GM12891 (cell line): ENCODE measurements at regions not wholly inside any gene's neighbourhood (a gene's known extent, or its start where the extent isn't known, plus 50 kb on each side); places are given as distances from the start of the nearest gene placed in this dataset.

Experiments
- DNase-seq: peaks from one replicate; pipeline ENCODE4 v3.0.0; 2011; ENCODE audit warnings: low spot score; ENCODE audit not compliant: insufficient read length
- FAIRE-seq: peaks from 2 replicates; lab custom pipeline; 2011; peaks lifted over from hg19 to GRCh38; lab: Jason Lieb, UNC
- PAX5 ChIP-seq: IDR thresholded peaks from 2 replicates; pipeline ENCODE4 v1.6.1; 2011; ENCODE audit warnings: low read length, moderate library complexity, mild to moderate bottlenecking; ENCODE audit not compliant: insufficient read depth, severe bottlenecking
- POLR2A ChIP-seq: IDR thresholded peaks from 2 replicates; pipeline ENCODE4 v1.6.1; 2011; ENCODE audit warnings: low read depth, low read length, control low read depth
- POLR2AphosphoS5 ChIP-seq: IDR thresholded peaks from 2 replicates; pipeline ENCODE4 v1.6.1; 2011; ENCODE audit warnings: low read depth, low read length, control low read depth
- POU2F2 ChIP-seq: IDR thresholded peaks from 2 replicates; pipeline ENCODE4 v1.6.1; 2011; ENCODE audit warnings: low read depth, mild to moderate bottlenecking, control low read depth, low read length, moderate library complexity
- SPI1 ChIP-seq: IDR thresholded peaks from 2 replicates; pipeline ENCODE4 v1.6.1; 2011; ENCODE audit warnings: low read depth, low read length, control low read depth
- TAF1 ChIP-seq: IDR thresholded peaks from 2 replicates; pipeline ENCODE4 v1.6.1; 2011; ENCODE audit warnings: low read depth, low read length, control low read depth

- DNase-seq (no peak), FAIRE-seq (no peak)
- TF ChIP-seq POLR2AphosphoS5 (no peak), PAX5 (no peak), POLR2A (no peak), POU2F2 (no peak), TAF1 (no peak), SPI1 (no peak)
Observed at GRCh38 chr3:117261983-117262421, 552.4 kb downstream of the TUSC7 start.

GRCh38 chr3:117263270-117263669 lies 553.7 kb downstream of the TUSC7 start:
- DNase-seq = no peak
- FAIRE-seq = no peak
- TF ChIP-seq TAF1 (no peak), POU2F2 (no peak), POLR2AphosphoS5 (no peak), SPI1 (no peak), POLR2A (no peak), PAX5 (no peak)

- DNase-seq (no peak), FAIRE-seq (no peak)
- TF ChIP-seq PAX5 = no peak
- TF ChIP-seq SPI1 = no peak
- no peak for TF ChIP-seq POU2F2
- TF ChIP-seq TAF1 = no peak
- TF ChIP-seq POLR2A = no peak
- no peak for TF ChIP-seq POLR2AphosphoS5
Observed at GRCh38 chr3:117263745-117264144, 554.2 kb downstream of the TUSC7 start.

GRCh38 chr3:117264204-117264994 lies 554.8 kb downstream of the TUSC7 start:
- TF ChIP-seq POU2F2 (no peak), POLR2A (no peak), PAX5 (no peak), POLR2AphosphoS5 (no peak), TAF1 (no peak), SPI1 (no peak)
- FAIRE-seq (no peak), DNase-seq (no peak)

- no peak for FAIRE-seq
- TF ChIP-seq TAF1 (no peak), POLR2A (no peak), POLR2AphosphoS5 (no peak), SPI1 (no peak), POU2F2 (no peak), PAX5 (no peak)
- DNase-seq = no peak
Observed at GRCh38 chr3:117266806-117267205, 557.2 kb downstream of the TUSC7 start.

GRCh38 chr3:117268318-117268717 lies 558.7 kb downstream of the TUSC7 start:
- no peak for DNase-seq
- no peak for TF ChIP-seq TAF1
- TF ChIP-seq SPI1 = no peak
- FAIRE-seq = no peak

GRCh38 chr3:117272274-117272673 lies 562.7 kb downstream of the TUSC7 start:
- no peak for TF ChIP-seq SPI1
- DNase-seq (no peak), FAIRE-seq (no peak)

GRCh38 chr3:117272876-117273523 lies 563.4 kb downstream of the TUSC7 start:
- DNase-seq = no peak
- TF ChIP-seq TAF1 (no peak), POU2F2 (no peak), POLR2A (no peak), SPI1 (no peak), PAX5 (no peak), POLR2AphosphoS5 (no peak)
- no peak for FAIRE-seq

GRCh38 chr3:117277816-117278215 lies 568.2 kb downstream of the TUSC7 start:
- FAIRE-seq (no peak), DNase-seq (no peak)
- TF ChIP-seq TAF1 (no peak), POLR2A (no peak), POLR2AphosphoS5 (no peak), PAX5 (no peak), SPI1 (no peak), POU2F2 (no peak)

GRCh38 chr3:117278424-117279190 lies 569.0 kb downstream of the TUSC7 start:
- FAIRE-seq (no peak), DNase-seq (no peak)
- TF ChIP-seq PAX5 (no peak), POU2F2 (no peak), TAF1 (no peak), SPI1 (no peak), POLR2A (no peak), POLR2AphosphoS5 (no peak)
